Testis (tissue), 2 donors: ENCODE measurements at regions not wholly inside any gene's neighbourhood (a gene's known extent, or its start where the extent isn't known, plus 50 kb on each side); places are given as distances from the start of the nearest gene placed in this dataset.
A peak's percentile ranks its signal among the peaks of the same experiment; 100 is the strongest.

Experiments
- DNase-seq: peaks from one replicate; pipeline ENCODE4 v3.0.0-alpha.2; 2019
- H3K27ac ChIP-seq, 2 donors: fragments of 200-600 bp; sonication (generic); one replicate each; pipeline ENCODE4 v1.5.1; 2019
- H3K27me3 ChIP-seq: fragments of 200-600 bp; sonication (generic); one replicate; pipeline ENCODE4 v1.5.1; 2019
- H3K36me3 ChIP-seq: fragments of 200-600 bp; sonication (generic); one replicate; pipeline ENCODE4 v1.5.1; 2017; ENCODE audit warnings: low read depth; ENCODE audit errors: missing control alignments
- H3K4me1 ChIP-seq: fragments of 200-600 bp; sonication (generic); one replicate; pipeline ENCODE4 v1.5.1; 2019
- H3K4me3 ChIP-seq, 2 donors: fragments of 200-600 bp; sonication (generic); one replicate each; pipeline ENCODE4 v1.5.1; 2017 to 2019
- H3K9me3 ChIP-seq: fragments of 200-600 bp; sonication (generic); one replicate; pipeline ENCODE4 v1.5.1; 2017
- POLR2A ChIP-seq: fragments of 450-650 bp; IDR thresholded peaks from one replicate; pipeline ENCODE4 v1.6.1; 2017; ENCODE audit warnings: antibody characterized with exemption, mild to moderate bottlenecking, moderate library complexity
- WGBS, 2 donors: methylation state at CpG; one replicate each; pipeline ENCODE4 v1.1.5; 2018; 5-methylcytosine and 5-hydroxymethylcytosine counted together
- intact Hi-C: fragments of 100-400 bp; cut with DNase I; formaldehyde crosslinking; loops from one replicate; pipeline ENCODE4 v1.15.1; 2023; ENCODE audit warnings: low total_unique reads
- TF ChIP-seq, protein P1 (sequence below), 3 experiments: fragments of 450-650 bp in 2 of 3; fragments of 200-600 bp in 1 of 3; sonication (generic) in 1 of 3; IDR thresholded peaks; one replicate each; pipeline ENCODE4 v1.5.1; 2016 to 2019; ENCODE audit warnings: antibody characterized with exemption in 3 of 3, mild to moderate bottlenecking in 2 of 3, moderate library complexity in 1 of 3

DNA sequence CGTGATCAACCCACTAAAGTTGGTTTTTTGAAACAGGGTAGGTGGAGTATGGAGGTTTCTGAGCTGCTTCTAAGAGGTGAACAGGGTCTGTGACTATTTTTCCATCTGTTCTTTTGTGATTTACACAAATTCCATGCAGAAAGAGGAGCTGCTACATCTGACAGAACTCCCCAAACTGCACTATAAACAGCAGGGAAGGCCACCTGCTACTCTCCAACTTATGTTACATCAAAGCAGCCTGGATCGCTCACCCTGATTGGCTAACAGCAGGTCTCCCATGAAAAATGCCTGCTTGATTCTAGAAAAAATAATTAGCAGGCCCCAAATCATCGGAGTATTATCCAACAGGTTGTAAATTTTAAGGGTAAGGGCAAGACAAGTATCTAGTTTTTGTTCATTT lies 282.9 kb upstream of the FLRT2 start:
- Histone ChIP-seq H3K4me1 (no peaks in the 10 kb centered on the region), H3K27ac (no peak overlapping the region), H3K9me3 (no peaks in the 10 kb centered on the region), H3K36me3 (no peaks in the 10 kb centered on the region), H3K27me3 (no peaks in the 10 kb centered on the region), H3K4me3 (no peak overlapping the region)
- intact Hi-C loops, result no loop called here
- no peak for DNase-seq
- TF ChIP-seq POLR2A, result no peak
- TF ChIP-seq, protein P1, sequence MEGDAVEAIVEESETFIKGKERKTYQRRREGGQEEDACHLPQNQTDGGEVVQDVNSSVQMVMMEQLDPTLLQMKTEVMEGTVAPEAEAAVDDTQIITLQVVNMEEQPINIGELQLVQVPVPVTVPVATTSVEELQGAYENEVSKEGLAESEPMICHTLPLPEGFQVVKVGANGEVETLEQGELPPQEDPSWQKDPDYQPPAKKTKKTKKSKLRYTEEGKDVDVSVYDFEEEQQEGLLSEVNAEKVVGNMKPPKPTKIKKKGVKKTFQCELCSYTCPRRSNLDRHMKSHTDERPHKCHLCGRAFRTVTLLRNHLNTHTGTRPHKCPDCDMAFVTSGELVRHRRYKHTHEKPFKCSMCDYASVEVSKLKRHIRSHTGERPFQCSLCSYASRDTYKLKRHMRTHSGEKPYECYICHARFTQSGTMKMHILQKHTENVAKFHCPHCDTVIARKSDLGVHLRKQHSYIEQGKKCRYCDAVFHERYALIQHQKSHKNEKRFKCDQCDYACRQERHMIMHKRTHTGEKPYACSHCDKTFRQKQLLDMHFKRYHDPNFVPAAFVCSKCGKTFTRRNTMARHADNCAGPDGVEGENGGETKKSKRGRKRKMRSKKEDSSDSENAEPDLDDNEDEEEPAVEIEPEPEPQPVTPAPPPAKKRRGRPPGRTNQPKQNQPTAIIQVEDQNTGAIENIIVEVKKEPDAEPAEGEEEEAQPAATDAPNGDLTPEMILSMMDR (IDR thresholded peaks at IDR 0.05), result no peak
- 73 to 77% methylated on average over 3 of the region's 3 CpGs for WGBS, 2 donors

DNA sequence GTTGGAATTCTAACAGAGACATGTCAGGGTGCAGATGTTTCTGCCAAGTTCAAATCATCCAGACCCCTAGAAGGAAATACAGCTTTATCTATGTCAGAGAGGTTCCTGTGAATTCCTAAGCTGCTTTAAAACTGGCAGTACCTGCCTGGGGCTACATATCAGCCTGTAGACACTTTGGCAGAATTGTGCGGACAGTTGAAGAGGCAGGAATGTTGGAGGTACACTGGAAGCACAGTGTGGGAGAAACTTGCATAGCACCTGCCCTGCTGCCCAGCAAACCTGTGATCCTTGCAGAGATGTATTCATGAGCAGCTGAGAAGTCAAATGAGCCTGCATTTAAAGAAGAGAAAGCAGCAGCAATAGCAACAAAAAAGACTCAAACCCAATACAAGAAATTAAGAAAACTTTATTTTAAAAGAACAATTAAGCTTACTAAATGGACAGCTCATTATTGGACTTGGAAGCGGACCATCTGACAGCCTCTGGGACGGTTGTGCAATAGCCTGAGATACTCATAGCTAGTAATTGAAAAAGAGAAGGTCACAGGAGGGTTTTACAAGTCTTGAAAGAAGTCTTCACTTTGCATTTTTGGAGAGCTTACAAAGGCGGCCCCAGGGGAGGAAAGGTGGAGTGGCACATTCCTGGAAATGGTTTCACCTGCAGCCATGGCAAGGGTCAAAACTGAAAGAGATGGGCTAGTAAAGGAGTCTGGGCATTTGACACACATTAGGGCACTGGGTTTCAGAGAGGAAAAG lies 280.9 kb upstream of the FLRT2 start:
- TF ChIP-seq, protein P1 (IDR thresholded peaks at IDR 0.05), result no peak
- TF ChIP-seq POLR2A, result no peak
- H3K36me3 ChIP-seq, result no peaks in the 10 kb centered on the region
- no peaks in the 10 kb centered on the region for H3K27me3 ChIP-seq
- whole genome bisulfite sequencing, 2 donors, result 82 to 86% methylated on average over 4 of the region's 4 CpGs
- peak; percentile 48 for DNase-seq
- H3K27ac ChIP-seq, result no peak overlapping the region
- H3K4me3 ChIP-seq, result no peak overlapping the region
- H3K4me1 ChIP-seq, result no peaks in the 10 kb centered on the region
- no peaks in the 10 kb centered on the region for H3K9me3 ChIP-seq
- intact Hi-C loops, result no loop called here

DNA sequence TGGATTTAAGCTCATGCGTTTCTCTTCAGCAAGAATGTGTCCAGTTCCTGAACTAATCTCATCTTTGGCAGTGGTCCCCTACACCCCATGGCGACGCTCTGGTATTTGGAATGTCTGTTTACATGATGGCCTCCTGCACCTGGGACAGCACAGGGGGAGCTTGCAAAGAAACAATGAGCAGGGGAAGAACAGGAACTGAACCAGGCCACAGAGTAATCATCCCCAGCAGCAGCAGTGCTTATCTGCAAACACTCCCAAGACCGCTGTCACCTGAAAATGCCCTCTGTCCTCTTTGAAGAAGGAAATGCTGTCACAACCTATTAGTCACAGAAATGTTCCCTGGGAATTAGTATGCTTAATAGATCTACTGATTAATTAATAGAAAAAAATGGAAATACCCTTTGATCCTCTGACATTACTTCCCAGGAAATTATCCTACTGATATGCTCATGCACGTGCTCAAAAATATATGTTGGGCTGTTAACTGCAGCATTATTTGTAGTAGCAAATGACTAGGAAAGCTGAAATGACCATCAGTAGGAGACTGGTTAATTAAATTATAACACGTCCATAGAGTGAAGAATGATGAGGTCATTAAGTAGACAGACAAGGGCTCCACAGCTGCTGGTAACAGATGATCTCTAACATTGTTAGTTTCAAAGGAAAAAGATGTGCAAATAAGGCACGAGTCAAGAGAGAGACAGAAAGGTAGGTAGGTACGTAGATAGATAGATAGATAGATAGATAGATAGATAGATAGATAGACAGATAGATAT lies 279.3 kb upstream of the FLRT2 start:
- no peak for DNase-seq
- WGBS, 2 donors, result 54 to 64% methylated on average over 8 of the region's 8 CpGs
- no peak overlapping the region for H3K27ac ChIP-seq
- H3K36me3 ChIP-seq, result no peaks in the 10 kb centered on the region
- intact Hi-C loops, result no loop called here
- H3K4me1 ChIP-seq, result no peaks in the 10 kb centered on the region
- no peak for TF ChIP-seq POLR2A
- TF ChIP-seq, protein P1 (IDR thresholded peaks at IDR 0.05), result no peak
- no peaks in the 10 kb centered on the region for H3K9me3 ChIP-seq
- no peaks in the 10 kb centered on the region for H3K27me3 ChIP-seq
- H3K4me3 ChIP-seq, result no peak overlapping the region

DNA sequence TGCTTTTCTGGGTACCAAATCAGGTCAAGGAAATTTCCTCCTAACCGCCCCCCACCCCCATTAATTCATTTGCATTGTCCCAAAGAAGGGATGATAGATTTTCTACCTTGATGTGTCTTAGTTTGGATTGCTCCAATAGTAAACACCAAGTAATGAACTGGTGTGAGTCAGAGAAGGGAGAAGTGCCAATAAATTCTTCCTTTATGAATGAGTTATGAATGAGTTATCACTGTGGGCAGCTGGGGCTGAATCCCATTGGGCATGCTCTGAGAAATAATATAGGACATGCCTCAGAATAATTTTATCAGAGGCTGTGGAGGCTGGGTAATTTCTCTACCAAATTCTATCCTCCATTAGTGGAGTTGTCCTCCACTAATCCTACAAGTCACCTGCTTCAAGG lies 277.9 kb upstream of the FLRT2 start:
- Histone ChIP-seq H3K4me3 (no peak overlapping the region), H3K27me3 (no peaks in the 10 kb centered on the region), H3K27ac (no peak overlapping the region), H3K9me3 (no peaks in the 10 kb centered on the region), H3K4me1 (no peaks in the 10 kb centered on the region), H3K36me3 (no peaks in the 10 kb centered on the region)
- DNase-seq, result no peak
- TF ChIP-seq POLR2A, result no peak
- TF ChIP-seq, protein P1 (IDR thresholded peaks at IDR 0.05), result no peak
- 89 to 91% methylated on average over 1 of the region's 1 CpG for WGBS, 2 donors
- intact Hi-C loops, result no loop called here
